ENCODE measurements at regions not wholly inside any gene's neighbourhood (a gene's known extent, or its start where the extent isn't known, plus 50 kb on each side); places are given as distances from the start of the nearest gene placed in this dataset.

GRCh38 chr4:164210377-164210776, 543.6 kb upstream of the SMIM31 start:
- intact Hi-C loops (cut with DNase I), result no loop called here
- 39% methylated on average over 1 of the region's 1 CpG for WGBS
- ATAC-seq, result no peak

GRCh38 chr4:164212134-164212533, 541.8 kb upstream of the SMIM31 start:
- H3K4me3 ChIP-seq (ENCODE audit: low read length), result no peak overlapping the region
- ATAC-seq (no peak), DNase-seq (no peak)
- intact Hi-C loops (cut with DNase I), result no loop called here
- H3K4me1 ChIP-seq (ENCODE audit: control insufficient read depth, insufficient read depth, low read length), result no peaks in the 10 kb centered on the region
- no peaks in the 10 kb centered on the region for H3K27me3 ChIP-seq (ENCODE audit: control insufficient read depth, insufficient read depth)
- no peak overlapping the region for H3K27ac ChIP-seq (ENCODE audit: low read length)
- WGBS, result 97% methylated on average over 1 of the region's 1 CpG
- no peaks in the 10 kb centered on the region for H3K9me3 ChIP-seq (ENCODE audit: control insufficient read depth, low read length)

More at GRCh38 chr4:164210377-164210776, 543.6 kb upstream of the SMIM31 start:
- Histone ChIP-seq H3K27me3 (ENCODE audit: control insufficient read depth, insufficient read depth) (no peaks in the 10 kb centered on the region), H3K4me3 (ENCODE audit: low read length) (no peak overlapping the region), H3K9me3 (ENCODE audit: control insufficient read depth, low read length) (no peaks in the 10 kb centered on the region), H3K27ac (ENCODE audit: low read length) (no peak overlapping the region), H3K4me1 (ENCODE audit: control insufficient read depth, insufficient read depth, low read length) (no peaks in the 10 kb centered on the region)
- no peak for DNase-seq

GRCh38 chr4:164212714-164213113, 541.2 kb upstream of the SMIM31 start:
- ATAC-seq (no peak), DNase-seq (no peak)
- WGBS, result 59% methylated on average over 2 of the region's 2 CpGs
- no peaks in the 10 kb centered on the region for H3K27me3 ChIP-seq (ENCODE audit: control insufficient read depth, insufficient read depth)
- H3K4me3 ChIP-seq (ENCODE audit: low read length), result no peak overlapping the region
- intact Hi-C loops (cut with DNase I), result no loop called here
- no peaks in the 10 kb centered on the region for H3K4me1 ChIP-seq (ENCODE audit: control insufficient read depth, insufficient read depth, low read length)
- no peak overlapping the region for H3K27ac ChIP-seq (ENCODE audit: low read length)
- H3K9me3 ChIP-seq (ENCODE audit: control insufficient read depth, low read length), result no peaks in the 10 kb centered on the region

- H3K4me1 ChIP-seq (ENCODE audit: control insufficient read depth, insufficient read depth, low read length), result no peaks in the 10 kb centered on the region
- H3K9me3 ChIP-seq (ENCODE audit: control insufficient read depth, low read length), result no peaks in the 10 kb centered on the region
- no peak overlapping the region for H3K4me3 ChIP-seq (ENCODE audit: low read length)
- 70% methylated on average over 13 of the region's 13 CpGs for WGBS
- intact Hi-C loops (cut with DNase I), result no loop called here
- DNase-seq (no peak), ATAC-seq (no peak)
- no peaks in the 10 kb centered on the region for H3K27me3 ChIP-seq (ENCODE audit: control insufficient read depth, insufficient read depth)
- no peak overlapping the region for H3K27ac ChIP-seq (ENCODE audit: low read length)
These were observed 538.7 kb upstream of the SMIM31 start for GRCh38 chr4:164215113-164215741.

- WGBS, result 79% methylated on average over 1 of the region's 1 CpG
- ATAC-seq (no peak), DNase-seq (no peak)
- intact Hi-C loops (cut with DNase I), result no loop called here
- Histone ChIP-seq H3K4me1 (ENCODE audit: control insufficient read depth, insufficient read depth, low read length) (no peaks in the 10 kb centered on the region), H3K4me3 (ENCODE audit: low read length) (no peak overlapping the region), H3K27me3 (ENCODE audit: control insufficient read depth, insufficient read depth) (no peaks in the 10 kb centered on the region), H3K27ac (ENCODE audit: low read length) (no peak overlapping the region), H3K9me3 (ENCODE audit: control insufficient read depth, low read length) (no peaks in the 10 kb centered on the region)
These were observed 532.3 kb upstream of the SMIM31 start for GRCh38 chr4:164221631-164222030.

- ATAC-seq (no peak), DNase-seq (no peak)
- no peak overlapping the region for H3K27ac ChIP-seq (ENCODE audit: low read length)
- no peaks in the 10 kb centered on the region for H3K9me3 ChIP-seq (ENCODE audit: control insufficient read depth, low read length)
- intact Hi-C loops (cut with DNase I), result no loop called here
- H3K27me3 ChIP-seq (ENCODE audit: control insufficient read depth, insufficient read depth), result no peaks in the 10 kb centered on the region
- H3K4me1 ChIP-seq (ENCODE audit: control insufficient read depth, insufficient read depth, low read length), result no peaks in the 10 kb centered on the region
- no peak overlapping the region for H3K4me3 ChIP-seq (ENCODE audit: low read length)
These were observed 529.1 kb upstream of the SMIM31 start for GRCh38 chr4:164224871-164225270.

GRCh38 chr4:164229255-164229654, 524.7 kb upstream of the SMIM31 start:
- no peak for ATAC-seq

GRCh38 chr4:164239433-164239832, 514.5 kb upstream of the SMIM31 start:
- intact Hi-C loops (cut with DNase I), result no loop called here
- DNase-seq, result no peak
- H3K27ac ChIP-seq (ENCODE audit: low read length), result no peak overlapping the region
- H3K27me3 ChIP-seq (ENCODE audit: control insufficient read depth, insufficient read depth), result no peaks in the 10 kb centered on the region
- no peak overlapping the region for H3K4me3 ChIP-seq (ENCODE audit: low read length)
- no peak for ATAC-seq
- H3K4me1 ChIP-seq (ENCODE audit: control insufficient read depth, insufficient read depth, low read length), result no peaks in the 10 kb centered on the region
- H3K9me3 ChIP-seq (ENCODE audit: control insufficient read depth, low read length), result no peaks in the 10 kb centered on the region

More at GRCh38 chr4:164229255-164229654, 524.7 kb upstream of the SMIM31 start:
- Histone ChIP-seq H3K9me3 (ENCODE audit: control insufficient read depth, low read length) (no peaks in the 10 kb centered on the region), H3K27ac (ENCODE audit: low read length) (no peak overlapping the region), H3K4me1 (ENCODE audit: control insufficient read depth, insufficient read depth, low read length) (no peaks in the 10 kb centered on the region), H3K4me3 (ENCODE audit: low read length) (no peak overlapping the region), H3K27me3 (ENCODE audit: control insufficient read depth, insufficient read depth) (no peaks in the 10 kb centered on the region)
- WGBS, result 93% methylated on average over 2 of the region's 2 CpGs
- no peak for DNase-seq
- intact Hi-C loops (cut with DNase I), result no loop called here

- Histone ChIP-seq H3K27me3 (ENCODE audit: control insufficient read depth, insufficient read depth) (no peaks in the 10 kb centered on the region), H3K9me3 (ENCODE audit: control insufficient read depth, low read length) (no peaks in the 10 kb centered on the region), H3K4me1 (ENCODE audit: control insufficient read depth, insufficient read depth, low read length) (no peaks in the 10 kb centered on the region), H3K27ac (ENCODE audit: low read length) (no peak overlapping the region), H3K4me3 (ENCODE audit: low read length) (no peak overlapping the region)
- intact Hi-C loops (cut with DNase I), result no loop called here
- no peak for DNase-seq
- ATAC-seq, result no peak
- WGBS, result 31% methylated on average over 3 of the region's 3 CpGs
These were observed 514.0 kb upstream of the SMIM31 start for GRCh38 chr4:164239976-164240375.

- H3K9me3 ChIP-seq (ENCODE audit: control insufficient read depth, low read length), result no peaks in the 10 kb centered on the region
- H3K27me3 ChIP-seq (ENCODE audit: control insufficient read depth, insufficient read depth), result no peaks in the 10 kb centered on the region
- DNase-seq (no peak), ATAC-seq (no peak)
- WGBS, result 78% methylated on average over 7 of the region's 7 CpGs
- H3K4me3 ChIP-seq (ENCODE audit: low read length), result no peak overlapping the region
- H3K4me1 ChIP-seq (ENCODE audit: control insufficient read depth, insufficient read depth, low read length), result no peaks in the 10 kb centered on the region
- no peak overlapping the region for H3K27ac ChIP-seq (ENCODE audit: low read length)
- intact Hi-C loops (cut with DNase I), result no loop called here
These were observed 502.7 kb upstream of the SMIM31 start for GRCh38 chr4:164251257-164251656.

GRCh38 chr4:164252286-164252685, 501.6 kb upstream of the SMIM31 start:
- no peak overlapping the region for H3K27ac ChIP-seq (ENCODE audit: low read length)
- H3K27me3 ChIP-seq (ENCODE audit: control insufficient read depth, insufficient read depth), result no peaks in the 10 kb centered on the region
- no peak for ATAC-seq
- 10% methylated on average over 1 of the region's 1 CpG for WGBS
- H3K4me3 ChIP-seq (ENCODE audit: low read length), result no peak overlapping the region
- no peaks in the 10 kb centered on the region for H3K9me3 ChIP-seq (ENCODE audit: control insufficient read depth, low read length)
- intact Hi-C loops (cut with DNase I), result no loop called here
- no peak for DNase-seq
- H3K4me1 ChIP-seq (ENCODE audit: control insufficient read depth, insufficient read depth, low read length), result no peaks in the 10 kb centered on the region

GRCh38 chr4:164261831-164262230, 492.1 kb upstream of the SMIM31 start:
- Histone ChIP-seq H3K4me3 (ENCODE audit: low read length) (no peak overlapping the region), H3K27ac (ENCODE audit: low read length) (no peak overlapping the region), H3K4me1 (ENCODE audit: control insufficient read depth, insufficient read depth, low read length) (no peaks in the 10 kb centered on the region), H3K9me3 (ENCODE audit: control insufficient read depth, low read length) (no peaks in the 10 kb centered on the region), H3K27me3 (ENCODE audit: control insufficient read depth, insufficient read depth) (no peaks in the 10 kb centered on the region)
- DNase-seq (no peak), ATAC-seq (no peak)
- intact Hi-C loops (cut with DNase I), result no loop called here
- WGBS, result 81% methylated on average over 2 of the region's 2 CpGs
